ENCODE measurements at regions not wholly inside any gene's neighbourhood (a gene's known extent, or its start where the extent isn't known, plus 50 kb on each side); places are given as distances from the start of the nearest gene placed in this dataset.

DNA sequence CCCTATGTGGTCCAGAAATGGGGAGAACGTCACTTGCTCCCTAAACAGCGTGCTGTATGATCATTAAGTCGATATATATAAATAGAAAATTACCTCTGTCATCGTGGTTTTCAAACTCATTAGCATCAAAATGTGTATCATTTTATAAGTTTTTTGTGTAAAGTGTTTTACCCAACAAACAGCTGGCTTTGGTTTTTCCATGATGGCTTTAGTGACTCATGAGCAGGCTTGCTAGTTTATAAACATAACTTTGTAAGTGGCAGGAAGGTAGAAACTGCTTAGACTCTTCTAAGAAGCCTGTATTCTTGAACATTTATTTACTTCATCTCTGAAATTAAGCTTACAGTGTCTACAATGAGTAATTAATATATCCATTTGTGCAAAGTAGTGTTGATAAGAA, 108.4 kb upstream of the DIPK2B start:
- TF ChIP-seq, protein P1, sequence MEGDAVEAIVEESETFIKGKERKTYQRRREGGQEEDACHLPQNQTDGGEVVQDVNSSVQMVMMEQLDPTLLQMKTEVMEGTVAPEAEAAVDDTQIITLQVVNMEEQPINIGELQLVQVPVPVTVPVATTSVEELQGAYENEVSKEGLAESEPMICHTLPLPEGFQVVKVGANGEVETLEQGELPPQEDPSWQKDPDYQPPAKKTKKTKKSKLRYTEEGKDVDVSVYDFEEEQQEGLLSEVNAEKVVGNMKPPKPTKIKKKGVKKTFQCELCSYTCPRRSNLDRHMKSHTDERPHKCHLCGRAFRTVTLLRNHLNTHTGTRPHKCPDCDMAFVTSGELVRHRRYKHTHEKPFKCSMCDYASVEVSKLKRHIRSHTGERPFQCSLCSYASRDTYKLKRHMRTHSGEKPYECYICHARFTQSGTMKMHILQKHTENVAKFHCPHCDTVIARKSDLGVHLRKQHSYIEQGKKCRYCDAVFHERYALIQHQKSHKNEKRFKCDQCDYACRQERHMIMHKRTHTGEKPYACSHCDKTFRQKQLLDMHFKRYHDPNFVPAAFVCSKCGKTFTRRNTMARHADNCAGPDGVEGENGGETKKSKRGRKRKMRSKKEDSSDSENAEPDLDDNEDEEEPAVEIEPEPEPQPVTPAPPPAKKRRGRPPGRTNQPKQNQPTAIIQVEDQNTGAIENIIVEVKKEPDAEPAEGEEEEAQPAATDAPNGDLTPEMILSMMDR (optimal IDR thresholded peaks at IDR 0.05 in 1 of 3, IDR thresholded peaks at IDR 0.05 in 1 of 3, conservative IDR thresholded peaks at IDR 0.05 in 1 of 3; ENCODE audit: extremely low read depth in 1 of 3, insufficient read depth in 2 of 3, low read length in 3 of 3) = no peak
- TF ChIP-seq EZH2 (IDR thresholded peaks at IDR 0.05; ENCODE audit: low read length) = no peak
